Fibroblast of the conjunctiva (primary cell): ENCODE measurements at regions not wholly inside any gene's neighbourhood (a gene's known extent, or its start where the extent isn't known, plus 50 kb on each side); places are given as distances from the start of the nearest gene placed in this dataset.
A peak's percentile ranks its signal among the peaks of the same experiment; 100 is the strongest.

Experiments
- DNase-seq: peaks from one replicate; pipeline ENCODE4 v3.0.0-alpha.2; 2010; ENCODE audit warnings: low read depth

- no peak for DNase-seq
These were observed 186.9 kb downstream of the GPAT3 start for GRCh38 chr4:83722730-83723269.

DNA sequence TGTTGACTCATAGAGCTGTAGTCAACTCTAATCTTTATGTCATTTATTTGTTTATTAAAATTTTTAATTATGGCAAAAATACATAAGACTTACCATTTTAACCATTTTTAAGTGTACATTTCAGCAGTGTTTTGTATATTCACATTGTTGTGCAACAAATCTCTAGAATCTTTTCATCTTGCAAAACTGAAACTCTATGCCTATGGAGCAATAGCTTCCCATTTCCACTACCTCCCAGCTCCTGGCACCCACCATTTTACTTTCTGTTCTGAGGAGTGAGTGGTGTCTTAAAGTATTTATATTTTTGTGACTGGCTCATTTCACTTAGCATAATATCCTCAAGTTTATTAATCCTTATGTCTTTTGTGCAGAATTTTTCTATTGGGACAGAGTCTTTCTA is 181.0 kb downstream of the GPAT3 start:
- DNase-seq: no peak

- no peak for DNase-seq
These were observed 177.0 kb downstream of the GPAT3 start for GRCh38 chr4:83712890-83713289.

DNA sequence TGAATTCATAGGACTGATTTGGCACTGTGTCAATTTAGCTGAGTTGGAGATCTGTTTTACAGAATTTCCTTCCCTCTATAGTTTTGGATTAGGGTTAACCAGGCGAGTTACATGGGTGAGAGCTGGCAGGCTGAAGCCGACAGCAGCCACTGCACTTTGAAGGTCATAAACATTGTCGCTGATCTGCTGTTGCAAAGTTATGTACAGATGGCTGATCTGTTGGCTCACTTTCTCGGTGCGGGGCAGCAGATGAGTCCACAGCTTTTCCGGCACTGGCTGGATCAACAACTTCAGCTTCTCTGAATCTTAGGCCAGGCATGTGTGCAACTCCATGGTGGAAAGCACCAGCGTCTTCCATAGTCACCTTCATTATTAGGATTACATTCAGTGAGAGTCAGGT is 173.7 kb downstream of the GPAT3 start:
- DNase-seq: no peak

DNA sequence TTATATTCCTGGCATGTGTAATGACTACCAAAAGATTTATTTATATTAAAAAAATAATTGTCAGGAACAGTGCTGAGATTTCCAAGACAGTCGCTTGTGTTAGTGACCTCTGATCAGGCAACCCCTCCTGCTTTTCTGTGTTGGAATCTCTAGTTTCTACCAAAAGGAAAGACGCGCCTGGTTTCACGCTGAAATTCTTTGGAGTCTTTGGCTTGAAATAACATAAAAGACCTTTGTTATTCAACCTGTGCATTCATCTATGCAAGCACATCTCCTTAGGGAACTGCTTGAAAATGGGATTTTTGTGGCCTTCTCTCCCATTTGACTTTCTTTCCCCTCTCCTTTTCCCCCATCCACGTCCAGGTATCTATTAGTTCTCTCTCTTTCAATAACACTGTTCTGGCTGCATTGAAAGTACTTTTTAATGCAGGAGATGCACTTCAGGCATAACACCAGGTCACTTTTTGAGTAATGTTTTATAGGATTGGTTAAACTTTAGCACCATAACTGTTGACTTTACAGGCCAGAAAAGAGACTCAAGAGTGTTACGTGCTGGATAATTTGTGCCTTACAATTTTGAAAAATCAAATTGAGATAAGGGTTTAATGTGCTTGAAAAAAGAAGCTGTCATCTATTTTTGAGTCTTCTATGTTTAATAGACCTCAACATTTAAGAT is 172.7 kb downstream of the GPAT3 start:
- no peak for DNase-seq

DNA sequence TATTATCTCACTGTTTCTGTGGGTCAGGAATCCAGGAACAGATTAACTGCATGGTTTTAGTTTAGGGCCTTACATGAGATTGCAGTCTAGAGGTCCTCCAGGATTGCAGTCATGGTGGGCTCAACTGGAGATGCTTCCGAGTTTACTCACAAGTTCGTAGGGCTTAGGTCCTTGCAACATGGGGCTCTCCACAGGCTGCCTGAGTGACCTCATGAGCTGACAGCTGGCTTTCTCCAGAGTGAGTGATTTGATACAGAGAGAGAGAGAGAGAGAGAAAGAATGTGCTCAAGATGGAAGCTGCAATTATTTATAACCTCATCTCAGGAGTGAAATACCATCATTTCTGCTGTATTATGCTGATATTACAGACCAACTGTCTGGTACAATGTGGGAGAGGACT is 168.9 kb downstream of the GPAT3 start:
- no peak for DNase-seq

DNA sequence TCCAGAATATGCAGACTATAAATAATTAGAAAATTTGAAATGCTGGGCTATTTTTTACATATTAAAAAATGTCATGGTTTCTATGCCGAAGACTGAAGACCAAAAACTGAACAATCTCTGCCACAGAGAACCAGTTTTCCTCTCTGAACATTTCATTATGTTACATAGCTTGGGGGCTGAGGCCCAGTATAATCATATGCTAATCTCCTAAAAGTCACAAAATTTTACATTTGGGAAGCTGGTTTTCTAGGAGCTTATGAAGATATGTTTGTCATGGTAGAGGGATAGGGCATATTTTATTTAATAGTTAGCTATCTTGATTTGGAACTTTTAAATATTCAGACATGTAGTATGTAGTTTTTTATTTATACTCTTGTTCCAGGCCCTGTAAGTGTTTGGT is 167.8 kb downstream of the GPAT3 start:
- no peak for DNase-seq

DNA sequence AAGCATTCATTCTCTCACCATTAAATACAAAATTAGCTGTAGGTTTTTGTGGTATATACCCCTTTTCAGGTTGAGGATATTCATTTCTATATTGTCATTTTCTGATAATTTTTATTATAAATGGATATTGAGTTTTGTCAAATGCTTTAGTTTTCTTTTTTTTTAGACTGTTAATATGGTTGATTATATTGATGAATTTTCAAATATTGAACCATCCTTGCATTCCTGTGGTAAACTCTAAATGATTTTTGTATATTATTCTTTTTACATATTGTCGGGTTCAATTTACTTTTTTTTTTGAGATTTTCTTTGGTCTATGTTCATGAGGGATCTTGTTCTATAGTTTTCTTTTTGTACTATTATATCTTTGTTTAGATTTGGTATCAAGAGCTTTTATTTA is 165.1 kb downstream of the GPAT3 start:
- DNase-seq: no peak

GRCh38 chr4:83699358-83699757 is 163.4 kb downstream of the GPAT3 start:
- DNase-seq: no peak

DNA sequence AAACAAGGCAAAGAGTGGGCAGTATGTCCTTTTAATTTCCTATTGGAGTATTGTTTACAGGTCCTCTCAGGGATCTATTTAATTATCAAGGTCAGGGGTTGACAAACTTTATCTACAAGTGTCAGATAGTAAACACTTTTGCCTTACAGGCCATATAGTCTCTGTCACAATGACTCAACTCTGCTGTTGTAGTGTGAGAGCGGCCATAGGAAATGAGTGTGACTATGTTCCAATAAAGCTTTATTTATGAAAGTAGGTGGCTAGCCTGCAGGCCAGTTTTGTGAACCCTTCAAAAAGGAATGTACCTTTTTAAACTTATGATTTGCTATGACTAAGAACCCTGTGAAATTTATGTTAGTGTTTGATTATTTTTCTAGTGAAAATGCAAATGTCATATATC is 156.1 kb downstream of the GPAT3 start:
- DNase-seq: no peak

DNA sequence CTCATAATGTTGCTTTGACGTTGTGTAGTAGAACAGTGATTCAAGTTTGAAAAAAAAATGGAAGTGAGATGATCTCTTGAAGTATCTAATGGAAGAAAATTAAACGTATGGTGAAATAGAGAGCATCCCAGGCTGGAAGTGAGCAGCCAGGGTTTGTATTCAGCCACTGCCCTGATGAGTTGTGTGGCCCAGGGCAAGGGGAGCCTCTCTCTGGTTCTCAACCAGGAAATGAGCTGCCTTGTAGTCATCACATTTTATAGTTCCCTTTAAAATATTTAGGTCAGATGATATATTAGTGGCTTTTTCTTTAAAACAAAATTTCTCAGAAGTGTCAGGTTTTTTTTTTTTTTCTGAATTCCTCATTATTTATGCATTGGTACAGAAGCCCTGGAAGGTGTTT is 150.3 kb downstream of the GPAT3 start:
- no peak for DNase-seq

- no peak for DNase-seq
These were observed 143.8 kb downstream of the GPAT3 start for GRCh38 chr4:83679692-83680091.

GRCh38 chr4:83679254-83679653 is 143.3 kb downstream of the GPAT3 start:
- no peak for DNase-seq

DNA sequence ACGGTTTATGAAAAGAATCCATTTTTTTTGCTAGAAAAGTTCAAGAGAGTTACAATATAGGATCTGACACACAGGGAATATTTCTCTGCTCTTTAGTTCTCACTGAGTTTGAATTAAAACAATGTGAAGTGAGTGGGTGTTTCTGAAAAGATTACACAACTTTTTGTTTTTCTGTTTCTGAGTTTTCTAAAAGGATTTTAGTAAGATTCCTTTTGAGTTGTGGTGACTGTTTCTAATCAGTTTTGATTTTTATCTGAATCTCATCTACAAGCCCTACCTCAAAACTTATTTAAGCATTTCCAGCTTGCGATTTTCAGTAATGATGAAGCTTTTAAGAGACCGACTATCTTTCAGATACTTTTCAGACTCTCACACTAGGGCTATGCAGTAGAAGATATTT is 141.7 kb downstream of the GPAT3 start:
- DNase-seq: peak; percentile 8

- DNase-seq: no peak
These were observed 128.8 kb downstream of the GPAT3 start for GRCh38 chr4:83664741-83665140.

GRCh38 chr4:83664071-83664470 is 128.2 kb downstream of the GPAT3 start:
- DNase-seq: no peak

GRCh38 chr4:83662204-83662603 is 126.3 kb downstream of the GPAT3 start:
- DNase-seq: no peak

- no peak for DNase-seq
These were observed 125.5 kb downstream of the GPAT3 start for GRCh38 chr4:83661359-83661758.

GRCh38 chr4:83660578-83660977 is 124.7 kb downstream of the GPAT3 start:
- DNase-seq: no peak

DNA sequence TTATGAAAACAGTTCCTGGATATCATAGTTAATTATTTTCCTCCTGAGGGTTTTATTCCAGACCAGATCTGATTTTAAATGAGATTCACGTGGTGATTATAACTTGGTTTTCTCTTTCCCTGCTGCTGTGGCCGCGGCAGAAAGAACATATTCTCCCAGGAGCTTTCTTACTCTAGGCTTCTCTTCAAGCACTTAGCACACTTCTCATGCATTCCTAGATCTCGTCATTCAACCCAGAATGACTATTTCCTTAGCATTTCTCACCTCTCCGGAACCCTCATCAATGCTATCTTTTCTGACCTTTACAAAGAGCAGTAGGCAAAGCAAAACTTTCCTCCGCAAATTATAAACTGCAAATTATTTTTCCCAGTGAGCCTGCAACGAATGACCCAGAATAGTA is 122.9 kb downstream of the GPAT3 start:
- DNase-seq: no peak

GRCh38 chr4:83657336-83657735 is 121.4 kb downstream of the GPAT3 start:
- DNase-seq: no peak
